HuH-7 (cell line): ENCODE measurements at regions not wholly inside any gene's neighbourhood (a gene's known extent, or its start where the extent isn't known, plus 50 kb on each side); places are given as distances from the start of the nearest gene placed in this dataset.

Source experiments
- DNase-seq: peaks from one replicate; pipeline ENCODE4 v3.0.0; 2011; ENCODE audit warnings: low spot score

- DNase-seq = no peak
Observed at GRCh38 chr9:13485068-13485596, 205.6 kb upstream of the MPDZ start.

GRCh38 chr9:13484186-13484585, 204.7 kb upstream of the MPDZ start:
- DNase-seq = no peak

- DNase-seq = no peak
Observed at GRCh38 chr9:13481274-13481673, 201.8 kb upstream of the MPDZ start.

GRCh38 chr9:13480693-13481092, 201.2 kb upstream of the MPDZ start:
- DNase-seq = no peak

GRCh38 chr9:13479096-13479495, 199.6 kb upstream of the MPDZ start:
- no peak for DNase-seq

- DNase-seq = no peak
Observed at GRCh38 chr9:13478639-13479038, 199.1 kb upstream of the MPDZ start.

- DNase-seq = no peak
Observed at GRCh38 chr9:13478160-13478559, 198.7 kb upstream of the MPDZ start.

- no peak for DNase-seq
Observed at GRCh38 chr9:13470836-13471235, 191.3 kb upstream of the MPDZ start.

GRCh38 chr9:13467157-13467556, 187.7 kb upstream of the MPDZ start:
- DNase-seq = no peak

- DNase-seq = no peak
Observed at GRCh38 chr9:13461414-13461991, 182.0 kb upstream of the MPDZ start.

- DNase-seq = no peak
Observed at GRCh38 chr9:13459071-13459470, 179.6 kb upstream of the MPDZ start.

- DNase-seq = no peak
Observed at GRCh38 chr9:13457795-13458194, 178.3 kb upstream of the MPDZ start.

GRCh38 chr9:13450723-13451122, 171.2 kb upstream of the MPDZ start:
- no peak for DNase-seq

GRCh38 chr9:13448482-13448881, 169.0 kb upstream of the MPDZ start:
- no peak for DNase-seq

- DNase-seq = no peak
Observed at GRCh38 chr9:13447843-13448422, 168.4 kb upstream of the MPDZ start.

- DNase-seq = no peak
Observed at GRCh38 chr9:13446938-13447842, 167.7 kb upstream of the MPDZ start.

GRCh38 chr9:13446286-13446937, 166.9 kb upstream of the MPDZ start:
- no peak for DNase-seq

GRCh38 chr9:13445103-13445500, 165.6 kb upstream of the MPDZ start:
- no peak for DNase-seq

- DNase-seq = no peak
Observed at GRCh38 chr9:13444245-13445102, 165.0 kb upstream of the MPDZ start.

GRCh38 chr9:13443346-13444244, 164.1 kb upstream of the MPDZ start:
- no peak for DNase-seq
